Gastroesophageal sphincter (tissue), 3 donors: ENCODE measurements at regions not wholly inside any gene's neighbourhood (a gene's known extent, or its start where the extent isn't known, plus 50 kb on each side); places are given as distances from the start of the nearest gene placed in this dataset.

Source experiments
- POLR2A ChIP-seq, 2 donors: fragments of 450-650 bp; IDR thresholded peaks; one replicate each; pipeline ENCODE4 v1.6.1; 2017; ENCODE audit warnings: antibody characterized with exemption in 2 of 2, mild to moderate bottlenecking in 2 of 2, moderate library complexity in 1 of 2
- TF ChIP-seq, protein P1 (sequence below), 4 experiments: fragments of 200-600 bp in 2 of 4; fragments of 450-650 bp in 2 of 4; sonication (generic) in 1 of 4; IDR thresholded peaks; one replicate each; pipeline ENCODE4 v1.5.1; 2017 to 2019; ENCODE audit warnings: antibody characterized with exemption in 4 of 4, mild to moderate bottlenecking in 2 of 4, moderate library complexity in 2 of 4

DNA sequence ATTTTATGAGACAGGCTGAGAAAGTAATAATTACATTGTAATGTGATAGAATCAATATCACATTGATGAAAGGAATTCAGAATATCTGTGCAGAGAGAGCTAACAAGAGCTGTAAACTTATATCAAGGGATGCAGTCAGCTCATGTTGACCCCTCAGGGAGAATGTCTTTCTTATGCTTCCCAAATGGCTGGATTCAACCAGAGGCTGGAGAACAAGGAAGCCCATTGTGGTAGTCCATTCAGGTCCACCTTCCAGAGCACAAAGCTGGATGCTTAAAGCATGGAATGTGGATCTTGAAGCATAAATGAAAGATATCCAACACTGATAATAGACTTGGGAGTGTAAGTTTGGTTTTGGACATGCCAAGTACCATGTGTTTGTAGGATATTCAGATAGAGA lies 220.0 kb downstream of the FIGN start:
- TF ChIP-seq, protein P1, sequence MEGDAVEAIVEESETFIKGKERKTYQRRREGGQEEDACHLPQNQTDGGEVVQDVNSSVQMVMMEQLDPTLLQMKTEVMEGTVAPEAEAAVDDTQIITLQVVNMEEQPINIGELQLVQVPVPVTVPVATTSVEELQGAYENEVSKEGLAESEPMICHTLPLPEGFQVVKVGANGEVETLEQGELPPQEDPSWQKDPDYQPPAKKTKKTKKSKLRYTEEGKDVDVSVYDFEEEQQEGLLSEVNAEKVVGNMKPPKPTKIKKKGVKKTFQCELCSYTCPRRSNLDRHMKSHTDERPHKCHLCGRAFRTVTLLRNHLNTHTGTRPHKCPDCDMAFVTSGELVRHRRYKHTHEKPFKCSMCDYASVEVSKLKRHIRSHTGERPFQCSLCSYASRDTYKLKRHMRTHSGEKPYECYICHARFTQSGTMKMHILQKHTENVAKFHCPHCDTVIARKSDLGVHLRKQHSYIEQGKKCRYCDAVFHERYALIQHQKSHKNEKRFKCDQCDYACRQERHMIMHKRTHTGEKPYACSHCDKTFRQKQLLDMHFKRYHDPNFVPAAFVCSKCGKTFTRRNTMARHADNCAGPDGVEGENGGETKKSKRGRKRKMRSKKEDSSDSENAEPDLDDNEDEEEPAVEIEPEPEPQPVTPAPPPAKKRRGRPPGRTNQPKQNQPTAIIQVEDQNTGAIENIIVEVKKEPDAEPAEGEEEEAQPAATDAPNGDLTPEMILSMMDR (IDR thresholded peaks at IDR 0.05) = no peak
- TF ChIP-seq POLR2A (IDR thresholded peaks at IDR 0.05) = no peak
